ENCODE measurements at regions not wholly inside any gene's neighbourhood (a gene's known extent, or its start where the extent isn't known, plus 50 kb on each side); places are given as distances from the start of the nearest gene placed in this dataset.

DNA sequence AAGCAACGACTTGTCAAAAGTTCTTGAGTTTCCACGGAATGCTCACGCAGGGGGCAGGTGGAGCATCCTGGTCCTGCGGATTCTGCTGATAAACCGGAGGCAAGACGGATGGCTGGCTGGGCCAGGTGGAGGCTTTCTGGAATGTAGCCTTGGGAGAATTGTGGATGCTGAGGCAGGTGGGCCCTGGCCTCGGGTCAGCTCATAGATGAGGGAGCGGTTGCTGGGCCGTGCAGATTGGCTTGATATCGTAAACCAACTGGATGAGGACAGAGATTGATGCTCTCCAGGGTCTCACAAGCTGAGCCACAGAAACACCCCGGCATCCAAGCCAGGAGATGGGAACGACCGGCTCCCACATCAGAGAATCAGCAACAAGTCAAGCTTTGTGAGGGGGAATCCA is 50.0 kb upstream of the TFRC start:
- no peak overlapping the region for H3K4me2 ChIP-seq (ENCODE audit: insufficient read depth, low read length)
- WGBS (ENCODE audit: insufficient coverage, low coverage, missing lambda C conversion rate): 83% methylated on average over 13 of the region's 13 CpGs

More for the DNA sequence above, 50.0 kb upstream of the TFRC start:
- FAIRE-seq (no peak), ATAC-seq (no peak), DNase-seq (ENCODE audit: extremely low read depth in 1 of 4, low spot score in 3 of 4) (no peak)
- Histone ChIP-seq H3K9me1 (ENCODE audit: control insufficient read depth, insufficient read depth, low read length) (no peaks in the 10 kb centered on the region), H2AFZ (ENCODE audit: low read depth, low read length) (no peak overlapping the region), H3K9ac (ENCODE audit: insufficient read depth in 1 of 2, low read depth in 2 of 2, low read length in 2 of 2) (peak overlapping the region in 1 of 2 experiments; percentile 47; a peak in 1 of 4 replicates), H3K9me3 (replicated peaks; ENCODE audit: control insufficient read depth, insufficient read depth, low read depth, low read length) (no peaks in the 10 kb centered on the region), H3K4me1 (replicated peaks in 1 of 2; ENCODE audit: control insufficient read depth in 2 of 2, insufficient read depth in 2 of 2, low read length in 2 of 2) (peaks cover 21 to 24% of the 10 kb centered on the region in 2 experiments; a peak in 4 of 5 replicates), H3K36me3 (ENCODE audit: control insufficient read depth, insufficient read depth, low read length) (no peaks in the 10 kb centered on the region), H3K27ac (ENCODE audit: extremely low read depth, low read depth, low read length) (no peak overlapping the region), H3K27me3 (ENCODE audit: control insufficient read depth in 2 of 2, insufficient read depth in 2 of 2, low read length in 2 of 2) (no peaks in the 10 kb centered on the region), H3K4me3 (no peak overlapping the region), H4K20me1 (replicated peaks; ENCODE audit: control insufficient read depth, insufficient read depth, low read length) (no peaks in the 10 kb centered on the region), H3K79me2 (ENCODE audit: control insufficient read depth, insufficient read depth, low read length) (peaks cover 10% of the 10 kb centered on the region; the same call in 2 of the 3 replicates)
- ChIA-PET CTCF (ENCODE audit: low intra/inter-chr PET ratio) (no interaction called here), POLR2A (interaction anchor here (0.8 to 8.9 kb wide), 4 partner anchors 9 to 42 kb away, joined by 4 to 103 read pairs (median 6); no protein-coding TSS in a partner anchor)
- TF ChIP-seq NR2C2 (CRISPR knock-in tag; IDR thresholded peaks at IDR 0.05) (no peak), NR2C2 (tag; IDR thresholded peaks at IDR 0.05) (no peak), XRCC5 (IDR thresholded peaks at IDR 0.05; ENCODE audit: low read depth, low read length) (no peak), CREBBP (IDR thresholded peaks at IDR 0.05; ENCODE audit: low read depth, low read length) (no peak), ZNF274 (IDR thresholded peaks at IDR 0.05; ENCODE audit: borderline replicate concordance, low read depth, low read length) (no peak), ZKSCAN3 (CRISPR knock-in tag; IDR thresholded peaks at IDR 0.05) (no peak), EGR1 (conservative IDR thresholded peaks at IDR 0.05) (no peak)
- TF ChIP-seq, protein P1, sequence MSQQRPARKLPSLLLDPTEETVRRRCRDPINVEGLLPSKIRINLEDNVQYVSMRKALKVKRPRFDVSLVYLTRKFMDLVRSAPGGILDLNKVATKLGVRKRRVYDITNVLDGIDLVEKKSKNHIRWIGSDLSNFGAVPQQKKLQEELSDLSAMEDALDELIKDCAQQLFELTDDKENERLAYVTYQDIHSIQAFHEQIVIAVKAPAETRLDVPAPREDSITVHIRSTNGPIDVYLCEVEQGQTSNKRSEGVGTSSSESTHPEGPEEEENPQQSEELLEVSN (IDR thresholded peaks at IDR 0.05; ENCODE audit: borderline replicate concordance in 1 of 2, extremely low read depth in 1 of 2, insufficient read depth in 1 of 2, insufficient read length in 1 of 2, low read depth in 1 of 2, low read length in 1 of 2, poor library complexity in 1 of 2, severe bottlenecking in 1 of 2): no peak
- TF ChIP-seq, protein P2, sequence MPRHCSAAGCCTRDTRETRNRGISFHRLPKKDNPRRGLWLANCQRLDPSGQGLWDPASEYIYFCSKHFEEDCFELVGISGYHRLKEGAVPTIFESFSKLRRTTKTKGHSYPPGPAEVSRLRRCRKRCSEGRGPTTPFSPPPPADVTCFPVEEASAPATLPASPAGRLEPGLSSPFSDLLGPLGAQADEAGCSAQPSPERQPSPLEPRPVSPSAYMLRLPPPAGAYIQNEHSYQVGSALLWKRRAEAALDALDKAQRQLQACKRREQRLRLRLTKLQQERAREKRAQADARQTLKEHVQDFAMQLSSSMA (CRISPR knock-in tag; IDR thresholded peaks at IDR 0.05): no peak
- BruUV-seq (replicated peaks): no TSS peak
- in situ Hi-C loops (cut with MboI): no loop called here
- intact Hi-C loops (cut with micrococcal nuclease): no loop called here

Measured in K562 (cell line).